HCT116 (cell line): ENCODE measurements at regions not wholly inside any gene's neighbourhood (a gene's known extent, or its start where the extent isn't known, plus 50 kb on each side); places are given as distances from the start of the nearest gene placed in this dataset.

Source experiments
- ATAC-seq: fragments of 200-7000 bp; cut with Tn5 transposase; 2 replicates; pipeline ENCODE4 v1.9.1; 2020; ENCODE audit warnings: mild to moderate bottlenecking, moderate library complexity
- BruUV-seq: library from RNA; stranded (reverse); fragments of 400-500 nt; replicated peaks from 2 replicates; lab custom pipeline; 2021; lab: Mats Ljungman, UMichigan
- CTCF ChIA-PET: fragments of 300-600 bp; sonication (Branson Sonifier 250); formaldehyde crosslinking; loops from one replicate; lab custom pipeline; 2021; ENCODE audit warnings: antibody characterized with exemption; lab: Charles Lee
- POLR2A ChIA-PET: fragments of 300-600, 350-600 bp; sonication (Branson Sonifier 250); formaldehyde crosslinking; loops from one replicate; lab custom pipeline; 2021; ENCODE audit warnings: antibody characterized with exemption; lab: Charles Lee
- RAD21 ChIA-PET, 2 experiments: fragments of 300-600 bp; sonication (Branson Sonifier 250); formaldehyde crosslinking; loops; one replicate each; lab custom pipeline; 2023; ENCODE audit warnings: low total read pairs in 2 of 2; ENCODE audit not compliant: uncharacterized antibody in 2 of 2, unreplicated experiment in 2 of 2, low non-redundant PET in 1 of 2; lab: Charles Lee
- DNase-seq: peaks from one replicate; pipeline ENCODE4 v3.0.0-alpha.2; 2010; ENCODE audit warnings: low read depth, low spot score
- H2AFZ ChIP-seq: fragments of 200-600 bp; shearing (Covaris generic), sonication (generic); 2 replicates; pipeline ENCODE4 v1.6.1; 2017; ENCODE audit warnings: low read depth, mixed run types, mixed read lengths, antibody characterized with exemption, low read length; ENCODE audit not compliant: poor library complexity, severe bottlenecking
- H3K27ac ChIP-seq: 2 replicates; pipeline ENCODE4 v1.5.1; 2012; ENCODE audit warnings: low read depth, low read length
- H3K27me3 ChIP-seq: fragments of 200-600 bp; sonication (generic); 2 replicates; pipeline ENCODE4 v1.6.1; 2016; ENCODE audit warnings: mixed run types, low read length, mixed read lengths; ENCODE audit not compliant: insufficient read depth
- H3K36me3 ChIP-seq, 2 experiments: fragments of 200-500 bp in 1 of 2; fragments of 200-600 bp in 1 of 2; sonication (Bioruptor generic) in 1 of 2; sonication (generic) in 1 of 2; 2 replicates each; pipeline versions ENCODE4 v1.5.1 to v1.6.1; 2014 to 2016; ENCODE audit warnings: low read length in 2 of 2, inconsistent platforms in 1 of 2, mixed read lengths in 1 of 2, mixed run types in 1 of 2; ENCODE audit not compliant: insufficient read depth in 2 of 2, control insufficient read depth in 1 of 2
- H3K4me1 ChIP-seq, 2 experiments: fragments of 200-600 bp in 1 of 2; sonication (generic) in 1 of 2; 2 replicates each; pipeline versions ENCODE4 v1.5.1 to v1.6.1; 2012 to 2017; ENCODE audit warnings: low read length in 2 of 2, inconsistent platforms in 1 of 2, mild to moderate bottlenecking in 1 of 2, mixed read lengths in 1 of 2, mixed run types in 1 of 2, moderate library complexity in 1 of 2; ENCODE audit not compliant: insufficient read depth in 2 of 2, control insufficient read depth in 1 of 2
- H3K4me2 ChIP-seq: fragments of 200-600 bp; sonication (generic); 2 replicates; pipeline ENCODE4 v1.6.1; 2017; ENCODE audit warnings: mixed run types, low read length, mixed read lengths
- H3K4me3 ChIP-seq, 2 experiments: fragments of 200-600 bp in 1 of 2; sonication (generic) in 1 of 2; replicated peaks in 1 of 2; 2 replicates each; pipeline ENCODE4 v1.5.1; 2011 to 2016; ENCODE audit warnings: low read length in 2 of 2, control low read depth in 1 of 2, low read depth in 1 of 2, mild to moderate bottlenecking in 1 of 2, mixed read lengths in 1 of 2, mixed run types in 1 of 2
- H3K79me2 ChIP-seq: fragments of 200-600 bp; sonication (generic); 2 replicates; pipeline ENCODE4 v1.6.1; 2017; ENCODE audit warnings: mild to moderate bottlenecking, mixed run types, low read length, moderate library complexity, mixed read lengths; ENCODE audit not compliant: insufficient read depth
- H3K9ac ChIP-seq: fragments of 200-600 bp; sonication (generic); 2 replicates; pipeline ENCODE4 v1.6.1; 2016; ENCODE audit warnings: low read length, mixed read lengths
- H3K9me2 ChIP-seq: fragments of 200-600 bp; sonication (generic), shearing (Covaris generic); 2 replicates; pipeline ENCODE4 v1.6.1; 2017; ENCODE audit warnings: mixed run types, mild to moderate bottlenecking, moderate library complexity; ENCODE audit not compliant: insufficient read depth
- H3K9me3 ChIP-seq, 2 experiments: fragments of 200-500 bp in 1 of 2; fragments of 200-600 bp in 1 of 2; sonication (Bioruptor generic) in 1 of 2; sonication (generic) in 1 of 2; 2 replicates each; pipeline ENCODE4 v1.6.1; 2014 to 2017; ENCODE audit warnings: low read length in 2 of 2, mixed read lengths in 2 of 2, inconsistent platforms in 1 of 2, low read depth in 1 of 2, mild to moderate bottlenecking in 1 of 2, mixed run types in 1 of 2, moderate library complexity in 1 of 2; ENCODE audit not compliant: control insufficient read depth in 1 of 2, insufficient read depth in 1 of 2
- H4K20me1 ChIP-seq: fragments of 200-600 bp; sonication (generic), shearing (Covaris generic); 2 replicates; pipeline ENCODE4 v1.6.1; 2017; ENCODE audit warnings: mixed run types, mild to moderate bottlenecking, moderate library complexity; ENCODE audit not compliant: insufficient read depth
- EGR1 ChIP-seq: IDR thresholded peaks from 2 replicates; pipeline ENCODE4 v1.6.1; 2012; ENCODE audit warnings: low read depth
- ELF1 ChIP-seq: IDR thresholded peaks from 2 replicates; pipeline ENCODE4 v1.6.1; 2012; ENCODE audit warnings: low read depth, borderline replicate concordance
- EZH2 ChIP-seq: fragments of 200-600 bp; sonication (generic); IDR thresholded peaks from 2 replicates; pipeline ENCODE4 v1.6.1; 2017; ENCODE audit warnings: antibody characterized with exemption, mixed run types
- EZH2phosphoT487 ChIP-seq: fragments of 200-600 bp; IDR thresholded peaks from 2 replicates; pipeline ENCODE4 v1.6.1; 2018; ENCODE audit warnings: antibody characterized with exemption, borderline replicate concordance
- JUND ChIP-seq: IDR thresholded peaks from 2 replicates; pipeline ENCODE4 v1.6.1; 2012
- POLR2AphosphoS5 ChIP-seq: IDR thresholded peaks from 2 replicates; pipeline ENCODE4 v1.6.1; 2011; ENCODE audit warnings: mild to moderate bottlenecking, low read depth, low read length, moderate library complexity
- RAD21 ChIP-seq: IDR thresholded peaks from 2 replicates; pipeline ENCODE4 v1.6.1; 2012; ENCODE audit warnings: low read depth, mild to moderate bottlenecking
- SP1 ChIP-seq: IDR thresholded peaks from 2 replicates; pipeline ENCODE4 v1.6.1; 2012; ENCODE audit warnings: low read depth
- ZNF274 ChIP-seq: fragments of 200-500 bp; sonication (Bioruptor generic); IDR thresholded peaks from 2 replicates; pipeline ENCODE4 v1.6.1; 2014; ENCODE audit warnings: mild to moderate bottlenecking, low read depth, low read length, inconsistent platforms
- intact Hi-C: fragments of 100-400 bp; cut with micrococcal nuclease; formaldehyde crosslinking; loops from 2 replicates; pipeline ENCODE4 v1.10.0; 2022
- TF ChIP-seq, protein P1 (sequence below): IDR thresholded peaks from 2 replicates; pipeline ENCODE4 v1.6.1; 2011; ENCODE audit warnings: mild to moderate bottlenecking, low read length, moderate library complexity; ENCODE audit not compliant: insufficient replicate concordance; ENCODE audit errors: extremely low read depth

DNA sequence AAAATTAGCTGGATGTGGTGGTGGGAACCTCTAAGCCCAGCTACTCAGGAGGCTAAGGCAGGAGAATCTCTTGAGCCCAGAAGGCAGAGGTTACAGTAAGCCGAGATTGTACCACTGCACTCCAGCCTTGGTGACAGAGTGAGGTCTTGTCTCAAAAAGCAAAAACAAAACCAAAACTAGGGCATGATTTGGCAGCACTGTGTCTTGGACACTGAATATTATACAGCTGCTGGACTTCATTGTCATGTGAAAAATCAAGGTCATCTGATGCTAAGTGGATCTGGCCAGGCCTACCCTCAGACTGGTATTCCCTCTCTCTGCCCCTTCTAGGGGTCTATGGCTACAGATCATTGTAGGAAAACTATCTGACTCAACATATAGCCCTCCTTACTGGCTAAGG is 55.2 kb upstream of the MRPS6 start (continued):
- TF ChIP-seq, protein P1, sequence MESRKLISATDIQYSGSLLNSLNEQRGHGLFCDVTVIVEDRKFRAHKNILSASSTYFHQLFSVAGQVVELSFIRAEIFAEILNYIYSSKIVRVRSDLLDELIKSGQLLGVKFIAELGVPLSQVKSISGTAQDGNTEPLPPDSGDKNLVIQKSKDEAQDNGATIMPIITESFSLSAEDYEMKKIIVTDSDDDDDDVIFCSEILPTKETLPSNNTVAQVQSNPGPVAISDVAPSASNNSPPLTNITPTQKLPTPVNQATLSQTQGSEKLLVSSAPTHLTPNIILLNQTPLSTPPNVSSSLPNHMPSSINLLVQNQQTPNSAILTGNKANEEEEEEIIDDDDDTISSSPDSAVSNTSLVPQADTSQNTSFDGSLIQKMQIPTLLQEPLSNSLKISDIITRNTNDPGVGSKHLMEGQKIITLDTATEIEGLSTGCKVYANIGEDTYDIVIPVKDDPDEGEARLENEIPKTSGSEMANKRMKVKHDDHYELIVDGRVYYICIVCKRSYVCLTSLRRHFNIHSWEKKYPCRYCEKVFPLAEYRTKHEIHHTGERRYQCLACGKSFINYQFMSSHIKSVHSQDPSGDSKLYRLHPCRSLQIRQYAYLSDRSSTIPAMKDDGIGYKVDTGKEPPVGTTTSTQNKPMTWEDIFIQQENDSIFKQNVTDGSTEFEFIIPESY = no peak
- TF ChIP-seq EZH2 (no peak), POLR2AphosphoS5 (no peak), RAD21 (no peak)

- TF ChIP-seq JUND = no peak
- TF ChIP-seq EZH2phosphoT487 = no peak
- no peak for TF ChIP-seq EGR1
- no peak for TF ChIP-seq ELF1
- TF ChIP-seq ZNF274 = no peak
- no peak for TF ChIP-seq SP1
- H3K36me3 ChIP-seq = no peaks in the 10 kb centered on the region
- ChIA-PET RAD21 (no interaction called here), CTCF (no interaction called here), POLR2A (no interaction called here)
- no peak overlapping the region for H2AFZ ChIP-seq
- H3K27me3 ChIP-seq = no peaks in the 10 kb centered on the region
- no peak overlapping the region for H3K4me2 ChIP-seq
- no peak overlapping the region for H3K4me3 ChIP-seq
- H3K9ac ChIP-seq = no peak overlapping the region
- H3K4me1 ChIP-seq = peaks cover 0 to 1% of the 10 kb centered on the region in 2 experiments; a peak in 1 of 4 replicates
- H3K27ac ChIP-seq = no peak overlapping the region
- intact Hi-C loops = no loop called here
- DNase-seq = no peak
- no peak for ATAC-seq
- H4K20me1 ChIP-seq = no peaks in the 10 kb centered on the region
- peaks cover 0 to 7% of the 10 kb centered on the region in 2 experiments; a peak in 1 of 4 replicates for H3K9me3 ChIP-seq
- H3K79me2 ChIP-seq = no peaks in the 10 kb centered on the region
- BruUV-seq = no TSS peak
- H3K9me2 ChIP-seq = no peaks in the 10 kb centered on the region
These were observed 56.1 kb upstream of the MRPS6 start for GRCh38 chr21:34017039-34017961.
